ENCODE measurements at regions not wholly inside any gene's neighbourhood (a gene's known extent, or its start where the extent isn't known, plus 50 kb on each side); places are given as distances from the start of the nearest gene placed in this dataset.

GRCh38 chr3:5553203-5553602 lies 365.7 kb downstream of the EDEM1 start:
- Histone ChIP-seq H3K4me1 (ENCODE audit: control insufficient read depth, extremely low read depth, insufficient read depth, low read length) (no peaks in the 10 kb centered on the region), H3K9me1 (replicated peaks; ENCODE audit: control insufficient read depth, extremely low read depth, insufficient read depth, low read length) (no peaks in the 10 kb centered on the region), H4K20me1 (replicated peaks; ENCODE audit: control insufficient read depth, extremely low read depth, insufficient read depth, low read length) (no peaks in the 10 kb centered on the region), H3K27ac (ENCODE audit: insufficient read depth, low read depth, low read length) (no peak overlapping the region), H3K27me3 (ENCODE audit: control insufficient read depth in 2 of 2, insufficient read depth in 2 of 2, low read length in 2 of 2) (no peaks in the 10 kb centered on the region), H3K79me2 (ENCODE audit: control insufficient read depth, insufficient read depth, low read length) (no peaks in the 10 kb centered on the region), H3K36me3 (ENCODE audit: control insufficient read depth in 2 of 2, extremely low read depth in 1 of 2, insufficient read depth in 2 of 2, low read length in 2 of 2) (no peaks in the 10 kb centered on the region), H3K4me2 (ENCODE audit: insufficient read depth, low read length) (no peak overlapping the region), H3K9ac (replicated peaks; ENCODE audit: extremely low read depth, insufficient read depth, low read length) (no peak overlapping the region), H3K9me3 (replicated peaks; ENCODE audit: control insufficient read depth, insufficient read depth, low read length) (no peaks in the 10 kb centered on the region), H2AFZ (ENCODE audit: low read depth, low read length) (no peak overlapping the region), H3K4me3 (replicated peaks in 1 of 3; ENCODE audit: insufficient read depth in 1 of 3, low read depth in 1 of 3, low read length in 3 of 3) (no peak overlapping the region)
- DNase-seq (ENCODE audit: low read depth, low spot score): no peak
- intact Hi-C loops (cut with micrococcal nuclease): no loop called here
- no TSS peak for BruUV-seq (replicated peaks)
- ChIA-PET CTCF (no interaction called here), POLR2A (no interaction called here)
- dilution Hi-C loops (cut with MboI; ENCODE audit: extremely low pct_ligation_motif_present, low sequenced_read_pairs): no loop called here
- no peak for FAIRE-seq
- no peak for TF ChIP-seq POLR2AphosphoS5 (IDR thresholded peaks at IDR 0.05; ENCODE audit: insufficient read depth, low read depth, low read length)
- TF ChIP-seq FOS (IDR thresholded peaks at IDR 0.05; ENCODE audit: borderline replicate concordance, insufficient read depth, low read length): no peak
- TF ChIP-seq GATA2 (IDR thresholded peaks at IDR 0.05; ENCODE audit: insufficient read depth, insufficient read length, low read depth, low read length): no peak
- no peak for TF ChIP-seq MYC (IDR thresholded peaks at IDR 0.05; ENCODE audit: low read depth, low read length)
- TF ChIP-seq MAX (IDR thresholded peaks at IDR 0.05; ENCODE audit: insufficient read depth, insufficient read length): no peak
- no peak for TF ChIP-seq EZH2 (IDR thresholded peaks at IDR 0.05; ENCODE audit: borderline replicate concordance, low read depth, low read length, severe bottlenecking)
- no peak for TF ChIP-seq POLR2A (IDR thresholded peaks at IDR 0.05; ENCODE audit: low read depth, low read length)
- TF ChIP-seq, protein P1, sequence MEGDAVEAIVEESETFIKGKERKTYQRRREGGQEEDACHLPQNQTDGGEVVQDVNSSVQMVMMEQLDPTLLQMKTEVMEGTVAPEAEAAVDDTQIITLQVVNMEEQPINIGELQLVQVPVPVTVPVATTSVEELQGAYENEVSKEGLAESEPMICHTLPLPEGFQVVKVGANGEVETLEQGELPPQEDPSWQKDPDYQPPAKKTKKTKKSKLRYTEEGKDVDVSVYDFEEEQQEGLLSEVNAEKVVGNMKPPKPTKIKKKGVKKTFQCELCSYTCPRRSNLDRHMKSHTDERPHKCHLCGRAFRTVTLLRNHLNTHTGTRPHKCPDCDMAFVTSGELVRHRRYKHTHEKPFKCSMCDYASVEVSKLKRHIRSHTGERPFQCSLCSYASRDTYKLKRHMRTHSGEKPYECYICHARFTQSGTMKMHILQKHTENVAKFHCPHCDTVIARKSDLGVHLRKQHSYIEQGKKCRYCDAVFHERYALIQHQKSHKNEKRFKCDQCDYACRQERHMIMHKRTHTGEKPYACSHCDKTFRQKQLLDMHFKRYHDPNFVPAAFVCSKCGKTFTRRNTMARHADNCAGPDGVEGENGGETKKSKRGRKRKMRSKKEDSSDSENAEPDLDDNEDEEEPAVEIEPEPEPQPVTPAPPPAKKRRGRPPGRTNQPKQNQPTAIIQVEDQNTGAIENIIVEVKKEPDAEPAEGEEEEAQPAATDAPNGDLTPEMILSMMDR (IDR thresholded peaks at IDR 0.05; ENCODE audit: extremely low read depth in 1 of 2, insufficient read depth in 1 of 2, low read depth in 1 of 2, low read length in 2 of 2): no peak
- TF ChIP-seq JUN (IDR thresholded peaks at IDR 0.05; ENCODE audit: borderline replicate concordance, insufficient read depth, insufficient read length, low read depth): no peak

All from endothelial cell of umbilical vein (primary cell).